ENCODE measurements at regions not wholly inside any gene's neighbourhood (a gene's known extent, or its start where the extent isn't known, plus 50 kb on each side); places are given as distances from the start of the nearest gene placed in this dataset.

- no peak for DNase-seq
Observed at GRCh38 chr9:86893811-86894490, 53.4 kb downstream of the GAS1 start.

GRCh38 chr9:86892576-86892975 is 54.7 kb downstream of the GAS1 start:
- no peak for DNase-seq

- DNase-seq, result no peak
Observed at GRCh38 chr9:86891886-86892437, 55.3 kb downstream of the GAS1 start.

GRCh38 chr9:86891091-86891490 is 56.2 kb downstream of the GAS1 start:
- DNase-seq, result no peak

GRCh38 chr9:86885232-86885631 is 62.1 kb downstream of the GAS1 start:
- DNase-seq, result no peak

- DNase-seq, result no peak
Observed at GRCh38 chr9:86876621-86877196, 70.6 kb downstream of the GAS1 start.

GRCh38 chr9:86868616-86869015 is 78.7 kb downstream of the GAS1 start:
- peak; percentile 1 for DNase-seq

- DNase-seq, result no peak
Observed at GRCh38 chr9:86867804-86868313, 79.4 kb downstream of the GAS1 start.

- no peak for DNase-seq
Observed at GRCh38 chr9:86865952-86866351, 81.4 kb downstream of the GAS1 start.

- DNase-seq, result no peak
Observed at GRCh38 chr9:86860006-86860405, 87.3 kb downstream of the GAS1 start.

- DNase-seq, result no peak
Observed at GRCh38 chr9:86859056-86859455, 88.2 kb downstream of the GAS1 start.

GRCh38 chr9:86858009-86858408 is 89.3 kb downstream of the GAS1 start:
- no peak for DNase-seq

- DNase-seq, result no peak
Observed at GRCh38 chr9:86856259-86856658, 91.0 kb downstream of the GAS1 start.

GRCh38 chr9:86854898-86855523 is 92.3 kb downstream of the GAS1 start:
- DNase-seq, result no peak

- DNase-seq, result no peak
Observed at GRCh38 chr9:86846656-86847055, 100.7 kb downstream of the GAS1 start.

GRCh38 chr9:86843206-86843605 is 104.1 kb downstream of the GAS1 start:
- no peak for DNase-seq

GRCh38 chr9:86842573-86842972 is 104.7 kb downstream of the GAS1 start:
- DNase-seq, result no peak

- DNase-seq, result no peak
Observed at GRCh38 chr9:86839522-86839921, 107.8 kb downstream of the GAS1 start.

- no peak for DNase-seq
Observed at GRCh38 chr9:86838519-86839497, 108.5 kb downstream of the GAS1 start.

- DNase-seq, result no peak
Observed at GRCh38 chr9:86837345-86837744, 110.0 kb downstream of the GAS1 start.

GRCh38 chr9:86836797-86837196 is 110.5 kb downstream of the GAS1 start:
- DNase-seq, result no peak

GRCh38 chr9:86836266-86836665 is 111.0 kb downstream of the GAS1 start:
- DNase-seq, result no peak

- DNase-seq, result no peak
Observed at GRCh38 chr9:86830356-86830755, 117.0 kb downstream of the GAS1 start.
